ENCODE measurements at regions not wholly inside any gene's neighbourhood (a gene's known extent, or its start where the extent isn't known, plus 50 kb on each side); places are given as distances from the start of the nearest gene placed in this dataset.
"Not testable (repeated sequence)": the region's sequence is repeated elsewhere in the genome, so short reads cannot be mapped to it uniquely, and the experiment has no call there.

DNA sequence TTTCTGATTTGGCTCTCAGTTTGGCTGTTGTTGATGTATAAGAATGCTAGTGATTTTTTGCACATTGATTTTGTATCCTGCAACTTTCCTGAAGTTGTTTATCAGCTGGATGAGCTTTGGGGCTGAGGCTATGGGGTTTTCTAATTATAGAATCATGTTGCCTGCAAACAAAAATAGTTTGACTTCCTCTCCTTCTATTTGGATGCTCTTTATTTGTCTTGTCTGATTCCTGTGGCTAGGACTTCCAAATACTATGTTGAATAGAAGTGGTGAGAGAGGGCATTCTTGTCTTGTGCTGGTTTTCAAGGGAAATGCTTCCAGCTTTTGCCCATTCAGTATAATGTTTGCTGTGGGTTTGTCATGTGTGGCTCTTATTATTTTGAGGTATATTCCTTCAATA, 734.7 kb upstream of the FAM241A start:
- H3K9me3 ChIP-seq: no peaks in the 10 kb centered on the region
- ATAC-seq: no peak
- TF ChIP-seq POLR2A (IDR thresholded peaks at IDR 0.05) (no peak), EP300 (IDR thresholded peaks at IDR 0.05) (no peak), POLR2AphosphoS5 (IDR thresholded peaks at IDR 0.05) (no peak)
- TF ChIP-seq, protein P1, sequence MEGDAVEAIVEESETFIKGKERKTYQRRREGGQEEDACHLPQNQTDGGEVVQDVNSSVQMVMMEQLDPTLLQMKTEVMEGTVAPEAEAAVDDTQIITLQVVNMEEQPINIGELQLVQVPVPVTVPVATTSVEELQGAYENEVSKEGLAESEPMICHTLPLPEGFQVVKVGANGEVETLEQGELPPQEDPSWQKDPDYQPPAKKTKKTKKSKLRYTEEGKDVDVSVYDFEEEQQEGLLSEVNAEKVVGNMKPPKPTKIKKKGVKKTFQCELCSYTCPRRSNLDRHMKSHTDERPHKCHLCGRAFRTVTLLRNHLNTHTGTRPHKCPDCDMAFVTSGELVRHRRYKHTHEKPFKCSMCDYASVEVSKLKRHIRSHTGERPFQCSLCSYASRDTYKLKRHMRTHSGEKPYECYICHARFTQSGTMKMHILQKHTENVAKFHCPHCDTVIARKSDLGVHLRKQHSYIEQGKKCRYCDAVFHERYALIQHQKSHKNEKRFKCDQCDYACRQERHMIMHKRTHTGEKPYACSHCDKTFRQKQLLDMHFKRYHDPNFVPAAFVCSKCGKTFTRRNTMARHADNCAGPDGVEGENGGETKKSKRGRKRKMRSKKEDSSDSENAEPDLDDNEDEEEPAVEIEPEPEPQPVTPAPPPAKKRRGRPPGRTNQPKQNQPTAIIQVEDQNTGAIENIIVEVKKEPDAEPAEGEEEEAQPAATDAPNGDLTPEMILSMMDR (IDR thresholded peaks at IDR 0.05): no peak
- H3K36me3 ChIP-seq: no peaks in the 10 kb centered on the region
- no peaks in the 10 kb centered on the region for H3K27me3 ChIP-seq
- H3K27ac ChIP-seq: no peak overlapping the region
- H3K4me3 ChIP-seq: no peak overlapping the region
- H3K4me1 ChIP-seq: no peaks in the 10 kb centered on the region

DNA sequence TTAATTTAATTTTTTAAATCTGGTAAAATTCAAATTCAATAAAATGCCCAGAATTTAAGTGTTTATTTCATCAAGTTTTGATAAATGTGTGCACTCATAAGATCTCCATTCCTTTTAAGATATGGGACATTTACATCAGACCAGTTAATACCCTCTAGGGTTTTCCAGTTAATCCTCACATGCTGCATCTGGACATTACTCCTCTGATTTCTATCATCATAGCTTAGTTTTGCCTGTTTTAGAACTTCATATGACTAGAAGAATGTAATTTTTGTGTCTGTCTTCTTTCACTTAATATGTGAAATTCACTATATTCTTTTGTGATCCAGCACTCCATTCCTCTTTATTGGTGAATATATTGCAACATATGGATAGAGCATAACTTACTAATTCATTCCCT, 727.7 kb upstream of the FAM241A start:
- ATAC-seq: no peak
- no peak for TF ChIP-seq POLR2AphosphoS5 (IDR thresholded peaks at IDR 0.05)
- no peak for TF ChIP-seq EP300 (IDR thresholded peaks at IDR 0.05)
- H3K27me3 ChIP-seq: no peaks in the 10 kb centered on the region
- H3K36me3 ChIP-seq: no peaks in the 10 kb centered on the region
- no peaks in the 10 kb centered on the region for H3K9me3 ChIP-seq
- no peak overlapping the region for H3K27ac ChIP-seq
- H3K4me3 ChIP-seq: no peak overlapping the region
- no peaks in the 10 kb centered on the region for H3K4me1 ChIP-seq

DNA sequence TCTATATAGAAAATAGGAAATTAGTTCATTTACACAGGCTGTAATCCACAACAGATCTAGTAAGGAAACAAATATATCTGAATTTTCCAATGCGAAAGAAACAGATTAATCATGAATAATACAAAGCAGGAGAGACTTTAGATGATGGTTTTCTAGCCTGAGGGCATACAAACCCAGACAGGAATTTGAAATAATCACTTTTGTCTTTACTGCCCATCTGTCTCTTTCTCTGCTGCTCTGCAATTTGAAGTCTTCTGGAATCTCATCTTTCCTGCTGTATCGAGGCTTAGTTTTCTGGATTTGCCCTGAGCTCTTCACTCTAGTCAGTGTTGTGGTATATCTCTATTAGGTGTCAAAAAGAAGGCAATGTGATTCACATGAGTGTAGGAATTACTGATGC, 711.8 kb upstream of the FAM241A start:
- 72 to 94% methylated on average over 2 of the region's 2 CpGs for WGBS, 2 donors (ENCODE audit: low coverage in 1 of 2)
- Histone ChIP-seq H3K4me1 (no peaks in the 10 kb centered on the region), H3K27me3 (no peaks in the 10 kb centered on the region), H3K4me3 (no peak overlapping the region), H3K36me3 (no peaks in the 10 kb centered on the region), H3K9me3 (no peaks in the 10 kb centered on the region), H3K27ac (no peak overlapping the region)
- no peak for ATAC-seq
- TF ChIP-seq EP300 (IDR thresholded peaks at IDR 0.05) (no peak), POLR2AphosphoS5 (IDR thresholded peaks at IDR 0.05) (no peak), POLR2A (IDR thresholded peaks at IDR 0.05) (no peak)
- TF ChIP-seq, protein P1 (IDR thresholded peaks at IDR 0.05): no peak

DNA sequence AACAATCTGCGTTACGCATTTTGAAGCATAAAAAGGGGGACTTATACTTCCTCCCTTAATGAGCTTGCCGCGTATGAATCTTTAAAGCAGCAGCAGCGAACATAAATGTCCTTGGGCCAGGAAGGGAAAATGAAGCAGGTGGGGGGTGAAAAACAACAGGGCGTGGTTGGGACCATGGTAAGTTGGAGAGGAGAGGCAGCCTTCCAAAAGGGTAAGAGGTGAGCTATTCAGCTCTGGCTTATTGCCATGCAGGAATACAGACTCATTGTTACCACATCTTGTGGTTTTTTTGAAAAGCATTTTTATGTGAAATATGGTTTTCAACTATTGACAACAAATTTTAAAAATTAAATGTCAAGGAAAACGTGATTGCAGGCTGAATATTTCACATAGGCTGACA, 710.7 kb upstream of the FAM241A start:
- Histone ChIP-seq H3K27ac (no peak overlapping the region), H3K36me3 (no peaks in the 10 kb centered on the region), H3K4me3 (no peak overlapping the region), H3K9me3 (no peaks in the 10 kb centered on the region), H3K4me1 (no peaks in the 10 kb centered on the region), H3K27me3 (no peaks in the 10 kb centered on the region)
- ATAC-seq: no peak
- 69 to 75% methylated on average over 5 to 7 of the region's 7 CpGs for WGBS, 2 donors (ENCODE audit: low coverage in 1 of 2)
- TF ChIP-seq POLR2AphosphoS5 (IDR thresholded peaks at IDR 0.05): no peak

DNA sequence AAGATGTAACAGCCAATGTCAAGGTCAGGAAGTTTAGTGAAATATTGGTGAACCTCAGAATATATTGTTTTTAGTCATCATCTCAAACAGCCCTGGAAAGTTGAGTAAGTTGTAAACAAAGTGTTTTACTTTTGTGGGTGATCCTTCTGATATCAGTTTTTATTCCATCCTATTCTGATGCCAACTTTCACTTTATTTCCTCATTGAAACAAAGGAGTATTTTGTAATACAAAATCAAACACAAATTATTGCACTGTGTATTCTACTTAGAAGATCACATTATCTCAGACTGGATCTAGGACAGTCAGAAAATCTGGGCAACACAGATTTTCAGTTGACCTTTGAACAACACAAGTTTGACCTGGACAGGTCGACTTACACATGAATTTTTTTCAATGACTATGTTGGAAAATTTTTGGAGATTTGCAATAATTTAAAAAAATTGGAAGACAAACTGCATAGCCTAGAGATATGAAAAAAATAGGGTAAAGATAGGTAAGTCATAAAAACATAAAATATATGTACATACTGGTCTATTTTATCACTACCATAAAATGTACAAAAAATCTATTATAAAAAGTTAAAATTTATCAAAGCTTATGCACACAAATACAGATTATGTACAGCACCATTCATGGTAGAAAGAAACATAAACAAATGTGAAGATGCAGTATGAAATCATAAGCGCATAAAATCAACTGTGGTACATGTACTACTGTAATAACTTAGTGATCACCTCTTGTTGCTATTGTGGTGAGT, 709.1 kb upstream of the FAM241A start:
- Histone ChIP-seq H3K27me3 (no peaks in the 10 kb centered on the region), H3K36me3 (no peaks in the 10 kb centered on the region), H3K4me3 (no peak overlapping the region), H3K4me1 (no peaks in the 10 kb centered on the region), H3K27ac (no peak overlapping the region), H3K9me3 (no peaks in the 10 kb centered on the region)
- ATAC-seq: no peak
- no peak for TF ChIP-seq POLR2AphosphoS5 (IDR thresholded peaks at IDR 0.05)
- no peak for TF ChIP-seq POLR2A (IDR thresholded peaks at IDR 0.05)
- TF ChIP-seq, protein P1 (IDR thresholded peaks at IDR 0.05): no peak
- no peak for TF ChIP-seq EP300 (IDR thresholded peaks at IDR 0.05)
- WGBS, 2 donors (ENCODE audit: low coverage in 1 of 2): 42 to 79% methylated on average over 2 of the region's 2 CpGs

DNA sequence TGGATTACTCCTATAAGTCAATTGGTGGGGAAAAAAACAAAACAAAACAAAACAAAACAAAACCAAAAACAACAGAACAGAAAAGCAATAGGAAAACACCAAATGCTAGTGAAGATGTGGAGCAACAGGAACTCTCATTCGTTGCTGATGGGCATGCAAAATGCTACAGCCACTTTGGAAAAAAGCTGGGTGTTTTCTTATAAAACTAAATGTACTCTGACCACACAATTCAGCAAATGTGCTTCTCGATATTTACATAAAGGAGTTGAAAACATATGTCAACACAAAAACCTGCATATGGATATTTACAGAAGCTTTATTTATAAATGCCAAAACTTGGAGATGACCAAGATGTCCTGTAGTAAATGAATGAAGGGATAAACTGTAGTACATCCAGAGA, 703.6 kb upstream of the FAM241A start:
- H3K27ac ChIP-seq: no peak overlapping the region
- TF ChIP-seq EP300 (IDR thresholded peaks at IDR 0.05): no peak
- no peak for TF ChIP-seq POLR2A (IDR thresholded peaks at IDR 0.05)
- TF ChIP-seq, protein P1 (IDR thresholded peaks at IDR 0.05): no peak
- TF ChIP-seq POLR2AphosphoS5 (IDR thresholded peaks at IDR 0.05): no peak
- ATAC-seq: no peak
- H3K4me1 ChIP-seq: no peaks in the 10 kb centered on the region
- no peaks in the 10 kb centered on the region for H3K9me3 ChIP-seq
- H3K27me3 ChIP-seq: no peaks in the 10 kb centered on the region
- WGBS, 2 donors (ENCODE audit: low coverage in 1 of 2): 78 to 90% methylated on average over 1 to 2 of the region's 2 CpGs
- H3K4me3 ChIP-seq: no peak overlapping the region
- H3K36me3 ChIP-seq: no peaks in the 10 kb centered on the region

DNA sequence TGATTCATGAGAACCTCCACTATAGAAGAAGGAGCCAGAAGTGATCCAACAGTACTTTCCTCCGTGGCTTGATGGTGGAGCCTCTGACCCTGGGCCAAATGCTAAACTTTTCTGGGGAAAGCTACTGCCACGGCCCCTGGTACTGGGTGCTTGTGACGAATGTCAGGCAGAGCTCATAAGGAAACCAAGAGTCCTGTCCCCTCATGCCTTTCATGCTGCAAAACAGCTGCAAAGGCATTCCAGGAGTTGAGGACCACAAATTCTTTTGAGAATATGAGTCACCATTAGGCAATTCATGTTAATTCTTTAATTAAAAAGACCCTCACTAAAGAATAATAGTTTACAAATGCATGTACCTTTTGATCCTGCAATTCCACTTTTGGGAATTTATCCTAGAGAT, 700.4 kb upstream of the FAM241A start:
- 40% methylated on average over 2 of the region's 3 CpGs; no CpG with 5 or more reads in 1 of the 2 donors for WGBS, 2 donors (ENCODE audit: low coverage in 1 of 2)
- H3K36me3 ChIP-seq, H3K4me1 ChIP-seq, H3K27ac ChIP-seq, H3K27me3 ChIP-seq, ATAC-seq, H3K9me3 ChIP-seq, H3K4me3 ChIP-seq: not testable (repeated sequence)
